ENCODE measurements at regions not wholly inside any gene's neighbourhood (a gene's known extent, or its start where the extent isn't known, plus 50 kb on each side); places are given as distances from the start of the nearest gene placed in this dataset.

GRCh38 chrX:30156009-30156408, 59.4 kb upstream of the MAGEB2 start:
- TF ChIP-seq EZH2 (IDR thresholded peaks at IDR 0.05) = no peak
- no peak for TF ChIP-seq CTCF (IDR thresholded peaks at IDR 0.05 in 2 of 3, conservative IDR thresholded peaks at IDR 0.05 in 1 of 3; ENCODE audit: borderline replicate concordance in 1 of 3, insufficient read depth in 1 of 3, low read depth in 2 of 3, low read length in 2 of 3)
- TF ChIP-seq POLR2AphosphoS5 (IDR thresholded peaks at IDR 0.05; ENCODE audit: low read depth, low read length) = no peak
- no peak for TF ChIP-seq YY1 (IDR thresholded peaks at IDR 0.05; ENCODE audit: extremely low read depth, insufficient replicate concordance, low read depth, low read length)
- no peak for TF ChIP-seq FOSL1 (IDR thresholded peaks at IDR 0.05; ENCODE audit: low read depth)

Data from HCT116 (cell line).